Breast epithelium (tissue), 4 donors: ENCODE measurements at regions not wholly inside any gene's neighbourhood (a gene's known extent, or its start where the extent isn't known, plus 50 kb on each side); places are given as distances from the start of the nearest gene placed in this dataset.

Experiments used
- DNase-seq, 2 donors: peaks; one replicate each; pipeline ENCODE4 v3.0.0-alpha.2; 2019; ENCODE audit warnings: low spot score in 2 of 2
- H3K27ac ChIP-seq, 2 donors: fragments of 200-600 bp; sonication (generic) in 1 of 2; one replicate each; pipeline ENCODE4 v1.5.1; 2016 to 2019; ENCODE audit warnings: mild to moderate bottlenecking in 1 of 2
- H3K27me3 ChIP-seq, 2 donors: fragments of 200-600 bp; sonication (generic) in 1 of 2; one replicate each; pipeline versions ENCODE4 v1.5.1 to v1.6.0; 2017 to 2019; ENCODE audit warnings: control low read depth in 1 of 2, mild to moderate bottlenecking in 1 of 2
- H3K36me3 ChIP-seq: fragments of 200-600 bp; one replicate; pipeline ENCODE4 v1.5.1; 2019
- H3K4me1 ChIP-seq, 2 donors: fragments of 200-600 bp; sonication (generic); one replicate each; pipeline ENCODE4 v1.5.1; 2016 to 2019; ENCODE audit warnings: control low read depth in 1 of 2
- H3K4me3 ChIP-seq, 3 donors: fragments of 200-600 bp; sonication (generic); 1 replicate in 2 of 3; 2 replicates in 1 of 3; pipeline ENCODE4 v1.5.1; 2016 to 2019; ENCODE audit warnings: mild to moderate bottlenecking in 3 of 3, moderate library complexity in 2 of 3
- H3K9me3 ChIP-seq, 2 donors: fragments of 200-600 bp; sonication (generic) in 1 of 2; one replicate each; pipeline ENCODE4 v1.5.1; 2016 to 2019; ENCODE audit warnings: control low read depth in 1 of 2
- CTCF ChIP-seq, 3 donors: fragments of 450-650 bp; IDR thresholded peaks; one replicate each; pipeline ENCODE4 v1.5.1; 2016 to 2017; ENCODE audit warnings: antibody characterized with exemption in 3 of 3, mild to moderate bottlenecking in 3 of 3, moderate library complexity in 3 of 3
- POLR2A ChIP-seq: fragments of 450-650 bp; IDR thresholded peaks from one replicate; pipeline ENCODE4 v1.6.1; 2016; ENCODE audit warnings: antibody characterized with exemption, mild to moderate bottlenecking, moderate library complexity
- POLR2AphosphoS5 ChIP-seq, 3 donors: sonication (generic); formaldehyde crosslinking; IDR thresholded peaks; one replicate each; pipeline ENCODE4 v1.6.1; 2017; ENCODE audit warnings: antibody characterized with exemption in 3 of 3
- intact Hi-C: fragments of 100-400 bp; cut with DNase I; formaldehyde crosslinking; loops from one replicate; pipeline ENCODE4 v1.15.1; 2023; ENCODE audit warnings: low total_unique reads

GRCh38 chr11:30774496-30775232 lies 188.5 kb upstream of the MPPED2 start:
- H3K9me3 ChIP-seq = no peaks in the 10 kb centered on the region
- no peaks in the 10 kb centered on the region for H3K4me1 ChIP-seq
- H3K27me3 ChIP-seq = no peaks in the 10 kb centered on the region
- no peak for DNase-seq
- no peaks in the 10 kb centered on the region for H3K36me3 ChIP-seq
- no peak overlapping the region for H3K4me3 ChIP-seq
- H3K27ac ChIP-seq = no peak overlapping the region
- intact Hi-C loops = loop anchor here (5.0 kb wide), 1 partner anchor 517 kb away; no protein-coding TSS in a partner anchor
- no peak for TF ChIP-seq POLR2AphosphoS5 (IDR thresholded peaks at IDR 0.05)
- no peak for TF ChIP-seq CTCF (IDR thresholded peaks at IDR 0.05)
- no peak for TF ChIP-seq POLR2A

- Histone ChIP-seq H3K9me3 (no peaks in the 10 kb centered on the region), H3K27ac (no peak overlapping the region), H3K36me3 (no peaks in the 10 kb centered on the region), H3K4me3 (no peak overlapping the region), H3K4me1 (no peaks in the 10 kb centered on the region), H3K27me3 (no peaks in the 10 kb centered on the region)
- DNase-seq = no peak
- TF ChIP-seq POLR2AphosphoS5 (IDR thresholded peaks at IDR 0.05) = no peak
- intact Hi-C loops = loop anchor here (5.0 kb wide), 1 partner anchor 516 kb away; no protein-coding TSS in a partner anchor
These were observed 186.8 kb upstream of the MPPED2 start for GRCh38 chr11:30772908-30773307.

GRCh38 chr11:30763951-30764350 lies 177.8 kb upstream of the MPPED2 start:
- Histone ChIP-seq H3K27me3 (no peaks in the 10 kb centered on the region), H3K36me3 (no peaks in the 10 kb centered on the region), H3K27ac (no peak overlapping the region), H3K9me3 (peaks cover 5 to 17% of the 10 kb centered on the region in 2 donors), H3K4me3 (no peak overlapping the region), H3K4me1 (no peaks in the 10 kb centered on the region)
- TF ChIP-seq POLR2A (no peak), CTCF (IDR thresholded peaks at IDR 0.05) (no peak), POLR2AphosphoS5 (IDR thresholded peaks at IDR 0.05) (no peak)
- DNase-seq = no peak
- intact Hi-C loops = no loop called here

GRCh38 chr11:30762188-30762587 lies 176.0 kb upstream of the MPPED2 start:
- H3K36me3 ChIP-seq = no peaks in the 10 kb centered on the region
- intact Hi-C loops = no loop called here

GRCh38 chr11:30760345-30760744 lies 174.2 kb upstream of the MPPED2 start:
- DNase-seq = no peak
- H3K4me1 ChIP-seq = no peaks in the 10 kb centered on the region
- intact Hi-C loops = no loop called here
- TF ChIP-seq CTCF (IDR thresholded peaks at IDR 0.05) (no peak), POLR2AphosphoS5 (IDR thresholded peaks at IDR 0.05) (no peak), POLR2A (no peak)
- H3K36me3 ChIP-seq = no peaks in the 10 kb centered on the region
- H3K9me3 ChIP-seq = peaks cover 5 to 17% of the 10 kb centered on the region in 2 donors
- no peaks in the 10 kb centered on the region for H3K27me3 ChIP-seq
- H3K27ac ChIP-seq = no peak overlapping the region
- H3K4me3 ChIP-seq = no peak overlapping the region

More at GRCh38 chr11:30762188-30762587, 176.0 kb upstream of the MPPED2 start:
- TF ChIP-seq CTCF (IDR thresholded peaks at IDR 0.05) (no peak), POLR2AphosphoS5 (IDR thresholded peaks at IDR 0.05) (no peak), POLR2A (no peak)
- DNase-seq = no peak
- H3K4me3 ChIP-seq = no peak overlapping the region
- no peak overlapping the region for H3K27ac ChIP-seq
- H3K9me3 ChIP-seq = peaks cover 5 to 17% of the 10 kb centered on the region in 2 donors
- H3K4me1 ChIP-seq = no peaks in the 10 kb centered on the region
- H3K27me3 ChIP-seq = no peaks in the 10 kb centered on the region
